Sigmoid colon (tissue), 4 donors: ENCODE measurements at regions not wholly inside any gene's neighbourhood (a gene's known extent, or its start where the extent isn't known, plus 50 kb on each side); places are given as distances from the start of the nearest gene placed in this dataset.

Experiments
- CTCF ChIP-seq, 4 experiments: fragments of 450-650 bp in 3 of 4; fragments of 200-600 bp in 1 of 4; IDR thresholded peaks; one replicate each; pipeline ENCODE4 v1.5.1; 2016 to 2019; ENCODE audit warnings: antibody characterized with exemption in 4 of 4, mild to moderate bottlenecking in 3 of 4, moderate library complexity in 2 of 4
- EP300 ChIP-seq, 4 donors: sonication (generic); formaldehyde crosslinking; IDR thresholded peaks; one replicate each; pipeline ENCODE4 v1.6.1; 2017; ENCODE audit warnings: antibody characterized with exemption in 4 of 4
- POLR2A ChIP-seq, 2 donors: fragments of 450-650 bp; IDR thresholded peaks; one replicate each; pipeline ENCODE4 v1.6.1; 2016; ENCODE audit warnings: antibody characterized with exemption in 2 of 2, mild to moderate bottlenecking in 2 of 2, moderate library complexity in 2 of 2
- POLR2AphosphoS5 ChIP-seq, 4 donors: sonication (generic); formaldehyde crosslinking; IDR thresholded peaks; one replicate each; pipeline ENCODE4 v1.6.1; 2017; ENCODE audit warnings: antibody characterized with exemption in 4 of 4

GRCh38 chr17:62876673-62877405 lies 68.7 kb upstream of the MARCHF10 start:
- TF ChIP-seq POLR2A (IDR thresholded peaks at IDR 0.05) (no peak), CTCF (IDR thresholded peaks at IDR 0.05) (no peak), EP300 (IDR thresholded peaks at IDR 0.05) (no peak), POLR2AphosphoS5 (IDR thresholded peaks at IDR 0.05) (no peak)
